HepG2 (cell line): ENCODE measurements at regions not wholly inside any gene's neighbourhood (a gene's known extent, or its start where the extent isn't known, plus 50 kb on each side); places are given as distances from the start of the nearest gene placed in this dataset.

Experiments
- CEBPB ChIP-seq: IDR thresholded peaks from 2 replicates; pipeline ENCODE4 v1.6.1; 2011; ENCODE audit warnings: low read depth, low read length, improper control_type of control experiment, borderline replicate concordance
- CTCF ChIP-seq: sonication (generic); formaldehyde crosslinking; IDR thresholded peaks from 2 replicates; pipeline ENCODE4 v1.5.0; 2020; ENCODE audit warnings: mild to moderate bottlenecking, missing genetic modification reagents, moderate library complexity
- ELF1 ChIP-seq: sonication (generic); formaldehyde crosslinking; IDR thresholded peaks from 2 replicates; pipeline ENCODE4 v1.4.0; 2020; ENCODE audit warnings: missing genetic modification reagents
- MLX ChIP-seq: IDR thresholded peaks from 2 replicates; pipeline ENCODE4 v1.6.1; 2016
- MYC ChIP-seq: sonication (generic); formaldehyde crosslinking; IDR thresholded peaks from 2 replicates; pipeline ENCODE4 v1.9.0; 2021; ENCODE audit warnings: missing genetic modification reagents, borderline replicate concordance
- NCOA5 ChIP-seq: sonication (generic); formaldehyde crosslinking; IDR thresholded peaks from 2 replicates; pipeline ENCODE4 v1.4.0; 2020; ENCODE audit warnings: missing genetic modification reagents
- REST ChIP-seq, 2 experiments: IDR thresholded peaks; 2 replicates each; pipeline ENCODE4 v1.6.1; 2011 to 2012; ENCODE audit warnings: low read length in 2 of 2, borderline replicate concordance in 1 of 2, low read depth in 1 of 2, mild to moderate bottlenecking in 1 of 2, moderate library complexity in 1 of 2
- TP53 ChIP-seq: sonication (generic); formaldehyde crosslinking; conservative IDR thresholded peaks from 2 replicates; pipeline ENCODE4 v1.4.0; 2020; ENCODE audit warnings: missing genetic modification reagents
- ZBTB34 ChIP-seq: sonication (generic); formaldehyde crosslinking; IDR thresholded peaks from 2 replicates; pipeline ENCODE4 v1.8.0; 2022; ENCODE audit warnings: mild to moderate bottlenecking, missing genetic modification reagents
- ZNF18 ChIP-seq: sonication (generic); formaldehyde crosslinking; IDR thresholded peaks from 2 replicates; pipeline ENCODE4 v1.8.0; 2022; ENCODE audit warnings: mild to moderate bottlenecking, missing genetic modification reagents; ENCODE audit not compliant: insufficient replicate concordance
- ZNF510 ChIP-seq: sonication (generic); formaldehyde crosslinking; IDR thresholded peaks from 2 replicates; pipeline ENCODE4 v1.4.0; 2020; ENCODE audit warnings: low read depth, mild to moderate bottlenecking, missing genetic modification reagents
- TF ChIP-seq, protein P1 (sequence below): sonication (generic); formaldehyde crosslinking; conservative IDR thresholded peaks from 2 replicates; pipeline ENCODE4 v1.8.0; 2022; ENCODE audit warnings: low read depth, missing genetic modification reagents
- TF ChIP-seq, protein P2 (sequence below): sonication (generic); formaldehyde crosslinking; IDR thresholded peaks from 2 replicates; pipeline ENCODE4 v1.4.0; 2020; ENCODE audit warnings: missing genetic modification reagents, borderline replicate concordance

GRCh38 chr7:84722086-84722485 is 464.8 kb downstream of the SEMA3D start:
- TF ChIP-seq CTCF (CRISPR knock-in tag) (no peak), NCOA5 (CRISPR knock-in tag) (no peak), TP53 (CRISPR knock-in tag) (no peak), MLX (CRISPR knock-in tag) (no peak), CEBPB (no peak), MYC (CRISPR knock-in tag) (no peak), ZBTB34 (no peak), ELF1 (CRISPR knock-in tag) (no peak), ZNF18 (CRISPR knock-in tag) (no peak), ZNF510 (CRISPR knock-in tag) (no peak), REST (IDR thresholded peaks at IDR 0.05; ENCODE audit: borderline replicate concordance in 1 of 2, low read depth in 1 of 2, low read length in 2 of 2) (no peak)
- TF ChIP-seq, protein P1, sequence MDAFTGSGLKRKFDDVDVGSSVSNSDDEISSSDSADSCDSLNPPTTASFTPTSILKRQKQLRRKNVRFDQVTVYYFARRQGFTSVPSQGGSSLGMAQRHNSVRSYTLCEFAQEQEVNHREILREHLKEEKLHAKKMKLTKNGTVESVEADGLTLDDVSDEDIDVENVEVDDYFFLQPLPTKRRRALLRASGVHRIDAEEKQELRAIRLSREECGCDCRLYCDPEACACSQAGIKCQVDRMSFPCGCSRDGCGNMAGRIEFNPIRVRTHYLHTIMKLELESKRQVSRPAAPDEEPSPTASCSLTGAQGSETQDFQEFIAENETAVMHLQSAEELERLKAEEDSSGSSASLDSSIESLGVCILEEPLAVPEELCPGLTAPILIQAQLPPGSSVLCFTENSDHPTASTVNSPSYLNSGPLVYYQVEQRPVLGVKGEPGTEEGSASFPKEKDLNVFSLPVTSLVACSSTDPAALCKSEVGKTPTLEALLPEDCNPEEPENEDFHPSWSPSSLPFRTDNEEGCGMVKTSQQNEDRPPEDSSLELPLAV (CRISPR knock-in tag): no peak
- TF ChIP-seq, protein P2, sequence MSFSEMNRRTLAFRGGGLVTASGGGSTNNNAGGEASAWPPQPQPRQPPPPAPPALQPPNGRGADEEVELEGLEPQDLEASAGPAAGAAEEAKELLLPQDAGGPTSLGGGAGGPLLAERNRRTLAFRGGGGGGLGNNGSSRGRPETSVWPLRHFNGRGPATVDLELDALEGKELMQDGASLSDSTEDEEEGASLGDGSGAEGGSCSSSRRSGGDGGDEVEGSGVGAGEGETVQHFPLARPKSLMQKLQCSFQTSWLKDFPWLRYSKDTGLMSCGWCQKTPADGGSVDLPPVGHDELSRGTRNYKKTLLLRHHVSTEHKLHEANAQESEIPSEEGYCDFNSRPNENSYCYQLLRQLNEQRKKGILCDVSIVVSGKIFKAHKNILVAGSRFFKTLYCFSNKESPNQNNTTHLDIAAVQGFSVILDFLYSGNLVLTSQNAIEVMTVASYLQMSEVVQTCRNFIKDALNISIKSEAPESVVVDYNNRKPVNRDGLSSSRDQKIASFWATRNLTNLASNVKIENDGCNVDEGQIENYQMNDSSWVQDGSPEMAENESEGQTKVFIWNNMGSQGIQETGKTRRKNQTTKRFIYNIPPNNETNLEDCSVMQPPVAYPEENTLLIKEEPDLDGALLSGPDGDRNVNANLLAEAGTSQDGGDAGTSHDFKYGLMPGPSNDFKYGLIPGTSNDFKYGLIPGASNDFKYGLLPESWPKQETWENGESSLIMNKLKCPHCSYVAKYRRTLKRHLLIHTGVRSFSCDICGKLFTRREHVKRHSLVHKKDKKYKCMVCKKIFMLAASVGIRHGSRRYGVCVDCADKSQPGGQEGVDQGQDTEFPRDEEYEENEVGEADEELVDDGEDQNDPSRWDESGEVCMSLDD: no peak
